Cerebellar cortex (tissue), 1 donor: ENCODE measurements at regions not wholly inside any gene's neighbourhood (a gene's known extent, or its start where the extent isn't known, plus 50 kb on each side); places are given as distances from the start of the nearest gene placed in this dataset.

Experiments used
- DNase-seq: peaks from one replicate; pipeline ENCODE4 v3.0.0-alpha.2; 2015; ENCODE audit warnings: low spot score

DNA sequence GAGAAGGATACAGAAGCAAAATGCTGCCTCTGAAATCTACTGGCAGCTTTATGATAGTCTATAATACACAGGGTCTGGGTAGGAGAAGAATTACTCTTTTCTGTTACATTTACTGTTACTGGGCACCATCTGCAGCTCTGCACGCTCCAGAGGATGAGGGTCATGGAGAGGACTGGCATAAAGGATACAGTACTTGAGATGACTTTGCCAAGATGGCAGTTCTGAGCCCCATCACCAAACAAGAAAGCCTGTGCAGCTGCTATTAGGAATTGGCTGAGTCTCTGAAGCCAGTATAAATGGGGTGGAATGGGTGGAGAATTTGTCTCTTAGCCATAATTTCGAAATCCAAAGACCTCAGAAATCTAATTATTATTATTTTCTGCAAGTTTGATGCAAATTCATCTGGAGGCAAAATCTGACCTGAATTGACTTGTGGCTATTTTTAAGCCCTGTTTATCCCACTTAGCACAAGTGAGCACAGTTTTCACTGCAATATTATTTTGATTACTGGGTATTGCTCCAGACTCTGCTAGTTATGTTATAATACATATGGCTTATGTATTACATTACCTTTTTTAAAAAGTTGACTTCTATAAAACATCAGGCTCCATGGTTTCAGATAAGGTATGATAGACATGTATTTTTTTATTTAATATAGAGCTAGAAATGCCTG, 579.5 kb downstream of the MBD2 start:
- no peak for DNase-seq

DNA sequence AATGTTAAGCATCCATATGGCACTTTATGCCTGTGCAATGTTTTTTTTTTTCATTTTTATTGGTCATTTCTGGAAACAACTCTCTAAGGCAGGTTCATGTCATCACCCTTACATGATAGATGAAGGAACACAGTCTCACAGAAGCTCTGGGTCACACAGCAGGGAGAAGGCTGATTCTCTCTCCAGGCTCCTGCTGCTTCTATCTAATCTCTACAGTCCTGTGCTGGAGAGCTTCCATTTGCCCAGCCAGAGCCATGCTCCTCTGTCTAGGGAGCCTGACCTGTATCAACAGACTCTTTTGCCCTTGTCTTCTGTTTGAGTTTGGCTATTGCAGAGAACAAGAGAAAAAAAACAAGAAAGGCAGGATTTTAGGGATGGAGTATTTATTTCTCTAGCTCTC, 584.8 kb downstream of the MBD2 start:
- no peak for DNase-seq

DNA sequence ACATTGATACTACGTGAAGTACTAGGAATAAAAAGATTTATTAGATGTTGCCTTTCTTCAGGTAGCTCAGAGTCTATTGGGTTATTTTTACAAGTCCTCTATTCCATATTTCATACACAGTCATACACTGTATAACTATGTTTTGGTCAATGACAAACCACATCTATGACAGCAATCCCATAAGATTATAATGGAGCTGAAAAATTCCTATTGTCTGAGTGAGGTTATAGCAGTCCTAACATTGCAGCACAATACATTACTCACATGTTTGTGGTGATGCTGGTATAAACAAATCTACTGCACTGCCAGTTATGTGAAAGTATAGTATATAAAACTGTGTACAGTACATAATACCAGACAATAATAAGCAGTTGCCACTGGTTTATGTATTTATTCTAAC, 595.1 kb downstream of the MBD2 start:
- no peak for DNase-seq

DNA sequence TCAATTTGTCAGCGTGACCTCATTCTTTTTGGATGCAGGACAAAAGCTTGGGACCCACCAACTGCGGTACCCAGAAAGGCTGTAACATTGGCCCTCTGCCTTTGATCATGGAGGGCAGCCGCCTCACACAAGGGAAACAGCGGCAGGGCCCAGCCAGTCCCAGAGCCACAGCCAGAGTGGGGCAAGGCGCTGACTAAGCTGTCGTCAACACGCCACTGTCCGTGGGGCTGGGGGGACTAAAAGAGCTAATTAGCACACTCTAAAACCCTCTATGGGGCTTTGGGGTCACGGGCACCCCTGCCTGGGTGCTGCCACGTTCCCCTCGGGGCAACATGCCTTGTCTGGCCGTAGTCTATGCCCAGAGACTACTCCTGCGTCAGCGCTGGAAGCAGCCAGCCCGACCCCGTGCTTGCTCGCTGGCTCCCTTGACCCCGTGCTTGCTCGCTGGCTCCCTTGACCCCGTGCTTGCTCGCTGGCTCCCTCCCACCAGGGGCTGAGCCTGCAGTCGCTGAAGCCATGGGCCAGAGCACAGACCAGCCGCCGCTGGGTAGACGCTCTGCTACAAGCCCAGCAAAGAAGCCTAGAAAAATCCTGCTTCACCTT, 598.4 kb downstream of the MBD2 start:
- no peak for DNase-seq

DNA sequence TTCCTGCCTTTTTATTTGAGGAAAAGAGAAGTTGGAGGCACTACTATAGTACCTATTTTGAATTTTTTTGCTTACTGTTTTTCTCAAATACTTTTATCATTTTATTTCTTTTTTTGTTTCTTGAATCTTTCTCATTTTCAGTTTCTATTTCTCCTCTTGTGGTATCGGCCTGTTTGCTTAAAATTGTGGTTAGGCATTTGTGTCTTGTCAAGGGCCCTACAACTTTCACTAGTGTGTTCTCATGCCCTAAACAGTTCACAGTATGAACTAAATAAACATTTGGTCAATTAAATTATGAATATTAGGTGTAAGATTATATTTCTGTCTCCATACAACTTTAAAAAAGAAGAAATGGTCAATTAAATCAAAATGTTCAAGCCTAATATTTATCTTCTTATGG, 613.5 kb downstream of the MBD2 start:
- DNase-seq, result no peak

DNA sequence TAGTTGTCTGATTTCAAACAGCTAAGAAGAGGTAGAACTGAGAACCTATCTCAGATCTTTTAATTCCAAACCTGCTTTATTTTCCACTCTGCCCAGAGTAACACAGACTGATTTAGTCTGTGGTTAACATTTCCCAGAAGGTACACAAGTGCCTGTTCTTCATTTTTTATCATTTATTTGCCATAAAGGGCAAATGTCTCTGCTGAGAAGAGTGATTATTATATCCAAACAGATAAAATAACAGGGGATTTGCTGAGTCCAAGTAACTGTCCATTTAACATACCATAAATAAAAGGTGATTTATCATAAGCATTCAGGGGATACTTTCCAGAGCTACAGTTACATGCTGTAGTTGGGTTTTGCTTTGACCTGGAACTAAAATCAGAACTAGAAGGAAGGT, 617.7 kb downstream of the MBD2 start:
- no peak for DNase-seq

DNA sequence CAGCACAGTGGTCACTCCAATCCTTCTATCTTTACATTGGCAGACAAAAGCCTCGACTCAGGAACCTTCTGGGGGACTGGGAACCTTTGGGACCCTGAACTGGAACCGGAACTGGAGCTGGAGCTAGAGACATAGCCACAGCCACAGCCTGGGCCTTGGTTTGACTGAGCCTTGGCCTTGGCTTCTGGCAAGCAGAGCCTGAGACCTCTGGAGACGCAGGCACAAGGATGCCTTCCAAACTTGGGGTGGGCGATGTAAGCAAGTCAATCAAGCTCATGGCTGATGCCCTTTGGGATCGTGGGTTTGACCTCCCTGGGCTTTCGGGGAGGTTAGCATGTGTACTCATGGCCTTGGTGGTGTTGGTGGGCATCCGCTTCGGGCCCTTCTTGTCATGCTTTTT, 619.3 kb downstream of the MBD2 start:
- no peak for DNase-seq

DNA sequence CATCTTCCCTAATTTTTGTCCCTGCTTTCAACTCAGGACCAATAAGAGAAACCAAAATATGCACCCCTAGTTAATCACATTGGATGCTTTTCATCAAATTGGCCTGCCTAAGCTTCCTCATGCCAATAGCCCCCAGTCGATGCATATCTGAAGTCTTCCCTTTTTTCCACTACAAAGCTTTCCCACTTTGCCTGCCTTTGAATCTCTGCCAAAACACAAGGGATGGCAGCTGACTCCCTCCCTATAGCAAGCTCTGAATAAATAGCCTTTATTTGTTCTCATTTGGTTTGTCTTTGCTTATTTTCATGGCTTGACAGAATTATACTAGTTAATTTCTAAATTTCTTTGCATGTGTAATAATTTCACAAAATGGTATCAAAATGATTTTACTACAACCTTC, 621.2 kb downstream of the MBD2 start:
- no peak for DNase-seq

DNA sequence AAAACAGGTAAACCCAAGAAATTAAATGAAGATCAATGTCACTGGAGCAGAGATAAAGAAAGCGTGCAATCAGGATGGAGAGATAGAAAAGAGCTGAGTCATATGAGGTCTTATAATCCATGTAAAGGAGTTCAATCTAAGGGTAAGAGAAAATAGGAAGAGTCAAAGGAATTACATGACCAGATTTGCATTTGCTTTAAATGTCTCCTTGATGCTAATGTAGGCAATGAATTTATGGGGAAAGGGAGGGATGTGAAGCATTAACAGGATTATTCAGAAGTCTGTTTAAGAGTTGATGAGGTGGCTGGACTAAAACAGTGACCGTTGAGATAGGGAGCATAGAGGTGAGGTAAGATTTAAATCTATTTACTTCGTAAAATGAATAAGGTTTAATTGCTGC, 623.1 kb downstream of the MBD2 start:
- DNase-seq, result no peak

DNA sequence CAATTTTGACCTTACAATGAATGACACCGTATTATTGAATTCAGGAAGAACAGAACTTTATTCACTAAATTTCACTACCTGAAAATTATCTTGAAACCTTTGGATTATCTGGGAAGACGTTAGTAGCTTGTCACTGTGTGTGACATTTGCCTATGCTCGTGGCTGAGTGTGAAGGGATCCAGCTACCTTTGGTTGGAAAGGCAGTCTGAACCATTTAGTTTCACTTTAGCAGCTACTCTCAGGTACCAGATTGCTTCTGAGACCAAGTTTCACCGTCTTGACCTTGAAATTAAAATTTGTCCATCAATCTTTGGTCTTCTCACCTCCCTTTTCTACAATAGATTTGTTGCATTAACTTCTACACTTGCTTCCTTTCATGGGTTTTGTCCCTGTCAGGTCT, 637.5 kb downstream of the MBD2 start:
- DNase-seq, result no peak
